ENCODE measurements at regions not wholly inside any gene's neighbourhood (a gene's known extent, or its start where the extent isn't known, plus 50 kb on each side); places are given as distances from the start of the nearest gene placed in this dataset.

GRCh38 chr3:14254812-14255702 lies 76.4 kb downstream of the LSM3 start:
- ATAC-seq (ENCODE audit: insufficient read depth, low read depth), result no peak; the same call in 2 of the 3 replicates
- DNase-seq, result no peak
- no peaks in the 10 kb centered on the region for H3K9me3 ChIP-seq (ENCODE audit: insufficient read depth, low read length, severe bottlenecking)
- no peak for TF ChIP-seq CTCF (IDR thresholded peaks at IDR 0.05; ENCODE audit: borderline replicate concordance, extremely low read depth, low read length, poor library complexity, severe bottlenecking)
- no peak for TF ChIP-seq EZH2 (IDR thresholded peaks at IDR 0.05; ENCODE audit: borderline replicate concordance, low read depth, low read length, severe bottlenecking)
- no peak overlapping the region for H3K9ac ChIP-seq (ENCODE audit: low read depth, low read length)
- no peak overlapping the region for H2AFZ ChIP-seq (ENCODE audit: low read depth, low read length)
- H3K79me2 ChIP-seq (ENCODE audit: insufficient read depth, low read length), result no peaks in the 10 kb centered on the region
- no peaks in the 10 kb centered on the region for H4K20me1 ChIP-seq (ENCODE audit: insufficient read depth, low read length)
- H3K4me3 ChIP-seq (ENCODE audit: low read depth in 1 of 2, low read length in 2 of 2), result no peak overlapping the region
- no peak overlapping the region for H3K27ac ChIP-seq (ENCODE audit: low read length)
- no peaks in the 10 kb centered on the region for H3K4me1 ChIP-seq (ENCODE audit: insufficient read depth, low read length)
- H3K36me3 ChIP-seq (ENCODE audit: insufficient read depth, low read length), result no peaks in the 10 kb centered on the region
- H3K27me3 ChIP-seq (ENCODE audit: insufficient read depth, low read length, poor library complexity), result no peaks in the 10 kb centered on the region
- H3K4me2 ChIP-seq (ENCODE audit: insufficient read depth, low read length), result no peak overlapping the region

- no peaks in the 10 kb centered on the region for H3K27me3 ChIP-seq (ENCODE audit: insufficient read depth, low read length, poor library complexity)
- no peaks in the 10 kb centered on the region for H3K9me3 ChIP-seq (ENCODE audit: insufficient read depth, low read length, severe bottlenecking)
- H3K36me3 ChIP-seq (ENCODE audit: insufficient read depth, low read length), result no peaks in the 10 kb centered on the region
- no peak overlapping the region for H3K27ac ChIP-seq (ENCODE audit: low read length)
- H3K79me2 ChIP-seq (ENCODE audit: insufficient read depth, low read length), result no peaks in the 10 kb centered on the region
- peaks cover 5% of the 10 kb centered on the region; the same call in 1 of the 2 replicates for H4K20me1 ChIP-seq (ENCODE audit: insufficient read depth, low read length)
- no peak overlapping the region for H3K4me3 ChIP-seq (ENCODE audit: low read depth in 1 of 2, low read length in 2 of 2)
- no peak for TF ChIP-seq CTCF (IDR thresholded peaks at IDR 0.05; ENCODE audit: borderline replicate concordance, extremely low read depth, low read length, poor library complexity, severe bottlenecking)
- TF ChIP-seq EZH2 (IDR thresholded peaks at IDR 0.05; ENCODE audit: borderline replicate concordance, low read depth, low read length, severe bottlenecking), result no peak
- H3K9ac ChIP-seq (ENCODE audit: low read depth, low read length), result no peak overlapping the region
- H3K4me2 ChIP-seq (ENCODE audit: insufficient read depth, low read length), result no peak overlapping the region
- ATAC-seq (ENCODE audit: insufficient read depth, low read depth) (no peak), DNase-seq (no peak)
- H3K4me1 ChIP-seq (ENCODE audit: insufficient read depth, low read length), result no peaks in the 10 kb centered on the region
- H2AFZ ChIP-seq (ENCODE audit: low read depth, low read length), result no peak overlapping the region
Measured at GRCh38 chr3:14256046-14256445, 77.4 kb downstream of the LSM3 start.

GRCh38 chr3:14256561-14257342 lies 78.1 kb downstream of the LSM3 start:
- Histone ChIP-seq H3K9me3 (ENCODE audit: insufficient read depth, low read length, severe bottlenecking) (no peaks in the 10 kb centered on the region), H3K27ac (ENCODE audit: low read length) (no peak overlapping the region), H3K4me1 (ENCODE audit: insufficient read depth, low read length) (no peaks in the 10 kb centered on the region), H3K79me2 (ENCODE audit: insufficient read depth, low read length) (no peaks in the 10 kb centered on the region), H3K4me2 (ENCODE audit: insufficient read depth, low read length) (no peak overlapping the region), H3K27me3 (ENCODE audit: insufficient read depth, low read length, poor library complexity) (no peaks in the 10 kb centered on the region), H4K20me1 (ENCODE audit: insufficient read depth, low read length) (peaks cover 5% of the 10 kb centered on the region; the same call in 1 of the 2 replicates), H3K4me3 (ENCODE audit: low read depth in 1 of 2, low read length in 2 of 2) (no peak overlapping the region), H3K36me3 (ENCODE audit: insufficient read depth, low read length) (no peaks in the 10 kb centered on the region), H3K9ac (ENCODE audit: low read depth, low read length) (no peak overlapping the region), H2AFZ (ENCODE audit: low read depth, low read length) (no peak overlapping the region)
- no peak for ATAC-seq (ENCODE audit: insufficient read depth, low read depth)
- no peak for TF ChIP-seq CTCF (IDR thresholded peaks at IDR 0.05; ENCODE audit: borderline replicate concordance, extremely low read depth, low read length, poor library complexity, severe bottlenecking)
- no peak for TF ChIP-seq EZH2 (IDR thresholded peaks at IDR 0.05; ENCODE audit: borderline replicate concordance, low read depth, low read length, severe bottlenecking)
- DNase-seq, result no peak

Data from DND-41 (cell line).